GM23338 (cell line): ENCODE measurements at regions not wholly inside any gene's neighbourhood (a gene's known extent, or its start where the extent isn't known, plus 50 kb on each side); places are given as distances from the start of the nearest gene placed in this dataset.

Source experiments
- ATAC-seq: fragments of 200-7000 bp; cut with Tn5 transposase; 3 replicates; pipeline ENCODE4 v1.9.1; 2020
- DNase-seq: peaks from one replicate; pipeline ENCODE4 v3.0.0-alpha.2; 2015; ENCODE audit warnings: low spot score
- H2AFZ ChIP-seq: fragments of 200-600 bp; sonication (generic); 2 replicates; pipeline ENCODE4 v1.8.0; 2016; ENCODE audit warnings: antibody characterized with exemption, mild to moderate bottlenecking, moderate library complexity
- H3F3A ChIP-seq: fragments of 200-600 bp; sonication (generic); replicated peaks from 2 replicates; pipeline ENCODE4 v1.8.0; 2017; ENCODE audit warnings: antibody characterized with exemption, mixed run types, low read depth
- H3K27ac ChIP-seq: fragments of 200-600 bp; sonication (generic); 2 replicates; pipeline ENCODE4 v1.6.1; 2016; ENCODE audit warnings: low read depth
- H3K27me3 ChIP-seq: fragments of 200-600 bp; sonication (generic); 2 replicates; pipeline ENCODE4 v1.8.0; 2016; ENCODE audit warnings: mild to moderate bottlenecking, mixed run types, moderate library complexity; ENCODE audit not compliant: insufficient read depth
- H3K36me3 ChIP-seq: fragments of 200-600 bp; sonication (generic); 2 replicates; pipeline ENCODE4 v1.8.0; 2016; ENCODE audit warnings: mild to moderate bottlenecking; ENCODE audit not compliant: insufficient read depth
- H3K4me1 ChIP-seq: fragments of 200-600 bp; sonication (generic); 2 replicates; pipeline ENCODE4 v1.8.0; 2016; ENCODE audit warnings: mild to moderate bottlenecking, moderate library complexity; ENCODE audit not compliant: insufficient read depth
- H3K4me2 ChIP-seq: fragments of 200-600 bp; sonication (generic); 2 replicates; pipeline ENCODE4 v1.7.1; 2017; ENCODE audit warnings: mixed run types
- H3K4me3 ChIP-seq: fragments of 200-600 bp; sonication (generic); 2 replicates; pipeline ENCODE4 v1.6.1; 2016; ENCODE audit warnings: mixed run types
- H3K79me2 ChIP-seq: fragments of 200-600 bp; sonication (generic); replicated peaks from 2 replicates; pipeline ENCODE4 v1.8.0; 2017; ENCODE audit warnings: mild to moderate bottlenecking; ENCODE audit not compliant: insufficient read depth
- H3K9me2 ChIP-seq: fragments of 200-600 bp; sonication (generic); 2 replicates; pipeline ENCODE4 v1.8.0; 2017; ENCODE audit not compliant: insufficient read depth
- H4K20me1 ChIP-seq: fragments of 200-600 bp; sonication (generic); replicated peaks from 2 replicates; pipeline ENCODE4 v1.8.0; 2017; ENCODE audit warnings: mild to moderate bottlenecking; ENCODE audit not compliant: insufficient read depth
- H3K27ac Mint-ChIP-seq: 2 replicates; pipeline ENCODE4 v1.8.0; 2020; ENCODE audit warnings: inconsistent platforms, mild to moderate bottlenecking, moderate library complexity, mixed read lengths
- H3K27me3 Mint-ChIP-seq: 3 replicates; pipeline ENCODE4 v1.8.0; 2022; ENCODE audit warnings: low read depth, mild to moderate bottlenecking, moderate library complexity, mixed read lengths, inconsistent platforms; ENCODE audit not compliant: insufficient read depth, poor library complexity
- H3K36me3 Mint-ChIP-seq: 3 replicates; pipeline ENCODE4 v1.8.0; 2021; ENCODE audit warnings: low read depth, mild to moderate bottlenecking, inconsistent platforms, moderate library complexity, mixed read lengths
- H3K4me1 Mint-ChIP-seq: 3 replicates; pipeline ENCODE4 v1.8.0; 2020; ENCODE audit warnings: mild to moderate bottlenecking, inconsistent platforms, mixed read lengths
- H3K4me3 Mint-ChIP-seq: 3 replicates; pipeline ENCODE4 v1.8.0; 2021; ENCODE audit warnings: moderate library complexity, mild to moderate bottlenecking, inconsistent platforms, mixed read lengths
- H3K9me3 Mint-ChIP-seq: 3 replicates; pipeline ENCODE4 v1.8.0; 2020; ENCODE audit warnings: moderate library complexity, mild to moderate bottlenecking, inconsistent platforms, mixed read lengths
- CREB1 ChIP-seq: fragments of 250-450 bp; sonication (Bioruptor Pico); IDR thresholded peaks from 2 replicates; pipeline ENCODE4 v1.5.0; 2020; ENCODE audit warnings: low read depth, mild to moderate bottlenecking, moderate library complexity
- EZH2 ChIP-seq: fragments of 200-600 bp; sonication (generic); IDR thresholded peaks from one replicate; pipeline ENCODE4 v1.8.0; 2017; ENCODE audit warnings: antibody characterized with exemption, mild to moderate bottlenecking, low read depth; ENCODE audit not compliant: unreplicated experiment
- EZH2phosphoT487 ChIP-seq: fragments of 200-600 bp; sonication (generic); IDR thresholded peaks from one replicate; pipeline ENCODE4 v1.8.1; 2018; ENCODE audit warnings: antibody characterized with exemption; ENCODE audit not compliant: unreplicated experiment
- JUNB ChIP-seq: IDR thresholded peaks from one replicate; pipeline ENCODE4 v1.6.1; 2016; ENCODE audit warnings: antibody characterized with exemption; ENCODE audit not compliant: unreplicated experiment
- STAT1 ChIP-seq: IDR thresholded peaks from one replicate; pipeline ENCODE4 v1.6.1; 2016; ENCODE audit warnings: antibody characterized with exemption; ENCODE audit not compliant: unreplicated experiment
- ZNF114 ChIP-seq: fragments of 250-450 bp; sonication (Bioruptor Pico); IDR thresholded peaks from 2 replicates; pipeline ENCODE4 v1.5.0; 2020; ENCODE audit warnings: mild to moderate bottlenecking, moderate library complexity
- ZNF331 ChIP-seq: fragments of 250-450 bp; sonication (Bioruptor Pico); IDR thresholded peaks from 2 replicates; pipeline ENCODE4 v1.5.0; 2020; ENCODE audit warnings: low read depth, mild to moderate bottlenecking, moderate library complexity
- TF ChIP-seq, protein P1 (sequence below): IDR thresholded peaks from 2 replicates; pipeline ENCODE4 v1.6.1; 2016; ENCODE audit warnings: antibody characterized with exemption
- TF ChIP-seq, protein P2 (sequence below): IDR thresholded peaks from one replicate; pipeline ENCODE4 v1.6.1; 2018; ENCODE audit warnings: antibody characterized with exemption; ENCODE audit not compliant: unreplicated experiment
- TF ChIP-seq, protein P3 (sequence below), 2 experiments: fragments of 200-600 bp in 1 of 2; sonication (generic) in 1 of 2; conservative IDR thresholded peaks; 2 replicates each; pipeline versions ENCODE4 v1.5.1 to v1.6.1; 2016 to 2017; ENCODE audit warnings: antibody characterized with exemption in 2 of 2, low read depth in 2 of 2, mild to moderate bottlenecking in 2 of 2, moderate library complexity in 1 of 2

DNA sequence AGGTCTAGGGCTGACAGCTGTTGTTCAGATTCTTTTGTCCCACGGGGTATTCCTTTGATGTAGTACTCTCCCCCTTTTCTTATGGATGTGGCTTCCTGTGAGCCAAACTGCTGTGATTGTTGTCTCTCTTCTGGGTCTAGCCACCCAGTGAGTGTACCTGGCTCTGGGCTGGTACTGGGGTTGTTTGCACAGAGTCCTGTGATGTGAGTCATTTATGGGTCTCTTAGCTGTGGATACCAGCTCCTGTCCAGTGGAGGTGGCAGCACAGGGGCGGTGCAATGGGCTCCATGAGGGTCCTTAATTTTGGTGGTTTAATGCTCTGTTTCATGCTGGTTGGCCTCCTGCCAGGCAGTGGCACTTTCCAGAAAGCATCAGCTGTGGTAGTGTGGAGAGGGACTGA, 161.3 kb downstream of the CAVIN4 start (continued):
- TF ChIP-seq, protein P1, sequence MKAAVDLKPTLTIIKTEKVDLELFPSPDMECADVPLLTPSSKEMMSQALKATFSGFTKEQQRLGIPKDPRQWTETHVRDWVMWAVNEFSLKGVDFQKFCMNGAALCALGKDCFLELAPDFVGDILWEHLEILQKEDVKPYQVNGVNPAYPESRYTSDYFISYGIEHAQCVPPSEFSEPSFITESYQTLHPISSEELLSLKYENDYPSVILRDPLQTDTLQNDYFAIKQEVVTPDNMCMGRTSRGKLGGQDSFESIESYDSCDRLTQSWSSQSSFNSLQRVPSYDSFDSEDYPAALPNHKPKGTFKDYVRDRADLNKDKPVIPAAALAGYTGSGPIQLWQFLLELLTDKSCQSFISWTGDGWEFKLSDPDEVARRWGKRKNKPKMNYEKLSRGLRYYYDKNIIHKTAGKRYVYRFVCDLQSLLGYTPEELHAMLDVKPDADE = no peak
- no peak for TF ChIP-seq ZNF114
- TF ChIP-seq, protein P2, sequence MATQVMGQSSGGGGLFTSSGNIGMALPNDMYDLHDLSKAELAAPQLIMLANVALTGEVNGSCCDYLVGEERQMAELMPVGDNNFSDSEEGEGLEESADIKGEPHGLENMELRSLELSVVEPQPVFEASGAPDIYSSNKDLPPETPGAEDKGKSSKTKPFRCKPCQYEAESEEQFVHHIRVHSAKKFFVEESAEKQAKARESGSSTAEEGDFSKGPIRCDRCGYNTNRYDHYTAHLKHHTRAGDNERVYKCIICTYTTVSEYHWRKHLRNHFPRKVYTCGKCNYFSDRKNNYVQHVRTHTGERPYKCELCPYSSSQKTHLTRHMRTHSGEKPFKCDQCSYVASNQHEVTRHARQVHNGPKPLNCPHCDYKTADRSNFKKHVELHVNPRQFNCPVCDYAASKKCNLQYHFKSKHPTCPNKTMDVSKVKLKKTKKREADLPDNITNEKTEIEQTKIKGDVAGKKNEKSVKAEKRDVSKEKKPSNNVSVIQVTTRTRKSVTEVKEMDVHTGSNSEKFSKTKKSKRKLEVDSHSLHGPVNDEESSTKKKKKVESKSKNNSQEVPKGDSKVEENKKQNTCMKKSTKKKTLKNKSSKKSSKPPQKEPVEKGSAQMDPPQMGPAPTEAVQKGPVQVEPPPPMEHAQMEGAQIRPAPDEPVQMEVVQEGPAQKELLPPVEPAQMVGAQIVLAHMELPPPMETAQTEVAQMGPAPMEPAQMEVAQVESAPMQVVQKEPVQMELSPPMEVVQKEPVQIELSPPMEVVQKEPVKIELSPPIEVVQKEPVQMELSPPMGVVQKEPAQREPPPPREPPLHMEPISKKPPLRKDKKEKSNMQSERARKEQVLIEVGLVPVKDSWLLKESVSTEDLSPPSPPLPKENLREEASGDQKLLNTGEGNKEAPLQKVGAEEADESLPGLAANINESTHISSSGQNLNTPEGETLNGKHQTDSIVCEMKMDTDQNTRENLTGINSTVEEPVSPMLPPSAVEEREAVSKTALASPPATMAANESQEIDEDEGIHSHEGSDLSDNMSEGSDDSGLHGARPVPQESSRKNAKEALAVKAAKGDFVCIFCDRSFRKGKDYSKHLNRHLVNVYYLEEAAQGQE = no peak
- TF ChIP-seq EZH2 = no peak
- no peak for TF ChIP-seq CREB1 (CRISPR knock-in tag)
- no peak for TF ChIP-seq EZH2phosphoT487

DNA sequence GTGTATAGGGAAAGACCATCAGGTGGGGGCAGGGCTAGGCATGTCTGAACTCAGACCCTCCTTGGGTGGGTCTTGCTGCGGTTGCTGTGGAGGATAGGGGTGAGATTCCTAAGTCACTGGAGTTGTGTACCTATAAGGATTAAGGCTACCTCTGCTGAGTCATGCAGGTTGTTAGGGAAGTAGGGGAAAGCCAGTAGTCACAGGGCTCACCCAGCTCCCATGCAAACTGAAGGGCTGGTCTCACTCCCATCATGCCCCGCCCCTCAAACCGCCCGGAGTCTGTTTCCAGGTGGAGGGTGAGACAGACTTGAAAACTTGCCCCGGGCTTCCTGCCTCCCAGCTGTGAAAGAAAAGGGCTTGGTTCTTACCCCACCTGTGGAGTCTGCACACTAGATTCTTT, 161.8 kb downstream of the CAVIN4 start:
- ATAC-seq = peak; percentile 35; the same call in 1 of the 3 replicates
- Histone ChIP-seq H3K4me3 (no peak overlapping the region), H2AFZ (peak overlapping the region; percentile 24), H3K27me3 (no peaks in the 10 kb centered on the region), H3K4me2 (no peak overlapping the region), H3K9me2 (no peaks in the 10 kb centered on the region), H4K20me1 (no peaks in the 10 kb centered on the region), H3K27ac (no peak overlapping the region), H3F3A (no peaks in the 10 kb centered on the region), H3K79me2 (no peaks in the 10 kb centered on the region), H3K4me1 (peaks cover 16% of the 10 kb centered on the region), H3K36me3 (no peaks in the 10 kb centered on the region)
- peaks cover 3% of the 10 kb centered on the region for H3K27me3 Mint-ChIP-seq
- no peak overlapping the region for H3K4me3 Mint-ChIP-seq
- no peak for DNase-seq
- H3K27ac Mint-ChIP-seq = peak overlapping the region; percentile 45; the same call in 1 of the 2 replicates
- no peaks in the 10 kb centered on the region; the same call in 2 of the 3 replicates for H3K36me3 Mint-ChIP-seq
- H3K4me1 Mint-ChIP-seq = peaks cover 19% of the 10 kb centered on the region
- H3K9me3 Mint-ChIP-seq = peaks cover 9% of the 10 kb centered on the region
- TF ChIP-seq, protein P3, sequence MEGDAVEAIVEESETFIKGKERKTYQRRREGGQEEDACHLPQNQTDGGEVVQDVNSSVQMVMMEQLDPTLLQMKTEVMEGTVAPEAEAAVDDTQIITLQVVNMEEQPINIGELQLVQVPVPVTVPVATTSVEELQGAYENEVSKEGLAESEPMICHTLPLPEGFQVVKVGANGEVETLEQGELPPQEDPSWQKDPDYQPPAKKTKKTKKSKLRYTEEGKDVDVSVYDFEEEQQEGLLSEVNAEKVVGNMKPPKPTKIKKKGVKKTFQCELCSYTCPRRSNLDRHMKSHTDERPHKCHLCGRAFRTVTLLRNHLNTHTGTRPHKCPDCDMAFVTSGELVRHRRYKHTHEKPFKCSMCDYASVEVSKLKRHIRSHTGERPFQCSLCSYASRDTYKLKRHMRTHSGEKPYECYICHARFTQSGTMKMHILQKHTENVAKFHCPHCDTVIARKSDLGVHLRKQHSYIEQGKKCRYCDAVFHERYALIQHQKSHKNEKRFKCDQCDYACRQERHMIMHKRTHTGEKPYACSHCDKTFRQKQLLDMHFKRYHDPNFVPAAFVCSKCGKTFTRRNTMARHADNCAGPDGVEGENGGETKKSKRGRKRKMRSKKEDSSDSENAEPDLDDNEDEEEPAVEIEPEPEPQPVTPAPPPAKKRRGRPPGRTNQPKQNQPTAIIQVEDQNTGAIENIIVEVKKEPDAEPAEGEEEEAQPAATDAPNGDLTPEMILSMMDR (conservative IDR thresholded peaks at IDR 0.05; ENCODE audit: low read depth in 2 of 2) = no peak
- TF ChIP-seq EZH2 (no peak), JUNB (no peak), CREB1 (CRISPR knock-in tag) (no peak), STAT1 (no peak), ZNF331 (no peak)
- TF ChIP-seq, protein P2 = no peak
